Tibial nerve (tissue), 3 donors: ENCODE measurements at regions not wholly inside any gene's neighbourhood (a gene's known extent, or its start where the extent isn't known, plus 50 kb on each side); places are given as distances from the start of the nearest gene placed in this dataset.

Experiments
- CTCF ChIP-seq, 5 experiments: fragments of 200-600 bp in 3 of 5; fragments of 450-650 bp in 2 of 5; sonication (generic) in 3 of 5; IDR thresholded peaks; one replicate each; pipeline ENCODE4 v1.5.1; 2016 to 2019; ENCODE audit warnings: antibody characterized with exemption in 5 of 5, mild to moderate bottlenecking in 3 of 5, moderate library complexity in 2 of 5
- POLR2A ChIP-seq, 2 donors: fragments of 450-650 bp; IDR thresholded peaks; one replicate each; pipeline ENCODE4 v1.6.1; 2017; ENCODE audit warnings: antibody characterized with exemption in 2 of 2, mild to moderate bottlenecking in 2 of 2, moderate library complexity in 2 of 2

GRCh38 chr7:32263611-32264010 lies 193.4 kb upstream of the PDE1C start:
- TF ChIP-seq CTCF (IDR thresholded peaks at IDR 0.05) (no peak), POLR2A (IDR thresholded peaks at IDR 0.05) (no peak)
